A673 (cell line): ENCODE measurements at regions not wholly inside any gene's neighbourhood (a gene's known extent, or its start where the extent isn't known, plus 50 kb on each side); places are given as distances from the start of the nearest gene placed in this dataset.

Source experiments
- BruUV-seq: library from RNA; stranded (reverse); fragments of 400-500 nt; replicated peaks from 2 replicates; lab custom pipeline; 2021; lab: Mats Ljungman, UMichigan
- CTCF ChIA-PET: fragments of 300-600 bp; sonication (Branson Sonifier 250); formaldehyde crosslinking; loops from one replicate; lab custom pipeline; 2022; ENCODE audit warnings: antibody characterized with exemption; lab: Charles Lee
- POLR2A ChIA-PET: fragments of 300-600 bp; sonication (Branson Sonifier 250); formaldehyde crosslinking; loops from one replicate; lab custom pipeline; 2022; ENCODE audit warnings: antibody characterized with exemption; ENCODE audit not compliant: low non-redundant PET; lab: Charles Lee
- DNase-seq: peaks from one replicate; pipeline ENCODE4 v3.0.0-alpha.2; 2015; ENCODE audit warnings: low spot score
- H3K27ac ChIP-seq: fragments of 200-600 bp; sonication (generic); 2 replicates; pipeline ENCODE4 v1.5.1; 2016; ENCODE audit warnings: mixed run types, low read depth, mild to moderate bottlenecking, mixed read lengths, antibody characterized with exemption, low read length; ENCODE audit not compliant: poor library complexity, severe bottlenecking
- H3K27me3 ChIP-seq: fragments of 200-600 bp; sonication (generic); replicated peaks from 2 replicates; pipeline ENCODE4 v1.6.1; 2017; ENCODE audit warnings: mixed run types, low read depth, mild to moderate bottlenecking, mixed read lengths, antibody characterized with exemption, low read length; ENCODE audit not compliant: insufficient read depth, poor library complexity
- H3K36me3 ChIP-seq: fragments of 200-600 bp; sonication (generic); 2 replicates; pipeline ENCODE4 v1.6.1; 2016; ENCODE audit warnings: mixed run types, mild to moderate bottlenecking, mixed read lengths, antibody characterized with exemption, low read length; ENCODE audit not compliant: insufficient read depth, poor library complexity, severe bottlenecking
- H3K4me1 ChIP-seq: fragments of 200-600 bp; sonication (generic); 2 replicates; pipeline ENCODE4 v1.6.1; 2017; ENCODE audit warnings: mixed run types, mild to moderate bottlenecking, mixed read lengths, antibody characterized with exemption, low read length; ENCODE audit not compliant: insufficient read depth, poor library complexity, severe bottlenecking
- H3K4me3 ChIP-seq: fragments of 200-600 bp; sonication (generic); 2 replicates; pipeline ENCODE4 v1.5.1; 2016; ENCODE audit warnings: low read depth, mixed run types, mild to moderate bottlenecking, mixed read lengths, low read length; ENCODE audit not compliant: poor library complexity, severe bottlenecking
- H3K9me3 ChIP-seq: fragments of 200-600 bp; sonication (generic); 2 replicates; pipeline ENCODE4 v1.6.1; 2016; ENCODE audit warnings: mixed run types, low read depth, mild to moderate bottlenecking, mixed read lengths, antibody characterized with exemption, low read length; ENCODE audit not compliant: poor library complexity, severe bottlenecking
- CTCF ChIP-seq: fragments of 300-800, 200-600 bp; sonication (generic); conservative IDR thresholded peaks from 2 replicates; pipeline ENCODE4 v1.5.1; 2017; ENCODE audit warnings: low read depth, mild to moderate bottlenecking, antibody characterized with exemption, low read length, moderate library complexity, mixed read lengths
- EZH2 ChIP-seq: fragments of 200-600 bp; sonication (generic); IDR thresholded peaks from 2 replicates; pipeline ENCODE4 v1.6.1; 2017; ENCODE audit warnings: borderline replicate concordance, low read depth, mild to moderate bottlenecking, mixed read lengths, antibody characterized with exemption, low read length; ENCODE audit not compliant: poor library complexity, severe bottlenecking
- intact Hi-C: fragments of 100-400 bp; cut with micrococcal nuclease; formaldehyde crosslinking; loops from one replicate; pipeline ENCODE4 v1.10.0; 2022; ENCODE audit not compliant: unreplicated experiment

DNA sequence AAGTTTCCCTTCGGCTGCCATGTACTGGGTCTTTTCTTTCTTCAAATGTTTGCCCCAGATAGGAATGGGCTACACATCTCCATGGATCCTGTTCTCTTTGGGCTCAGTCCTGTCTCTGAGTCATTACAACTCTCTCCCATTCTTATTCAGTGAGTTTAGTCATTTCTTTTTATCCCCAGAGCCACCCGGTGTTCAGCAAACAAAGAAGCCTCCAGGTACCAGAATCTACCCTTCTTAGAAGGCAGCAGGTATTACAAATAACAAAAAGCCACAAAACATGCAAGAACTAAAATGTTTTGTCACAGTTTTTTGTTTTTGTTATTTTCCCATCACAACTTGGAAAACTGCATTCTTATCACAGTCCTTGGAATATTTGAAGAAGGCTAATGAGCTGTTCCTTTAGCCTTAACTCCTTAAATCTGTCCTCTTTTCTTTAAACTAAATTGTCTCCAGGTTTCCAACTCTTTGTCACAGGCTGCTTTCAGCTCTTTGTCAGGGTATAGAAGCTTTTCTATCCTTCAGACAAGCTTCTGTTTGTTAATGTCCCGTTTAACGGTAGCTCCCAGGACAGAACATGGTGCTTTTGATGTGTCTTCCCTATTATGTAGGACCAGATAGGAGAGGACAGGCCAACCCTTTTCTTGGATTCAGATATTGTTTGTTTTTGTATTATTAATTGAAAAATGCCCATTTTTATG, 215.5 kb upstream of the HTR2A start:
- Histone ChIP-seq H3K27me3 (peaks cover 24% of the 10 kb centered on the region), H3K4me1 (no peaks in the 10 kb centered on the region), H3K36me3 (no peaks in the 10 kb centered on the region), H3K9me3 (no peaks in the 10 kb centered on the region), H3K27ac (no peak overlapping the region), H3K4me3 (no peak overlapping the region)
- TF ChIP-seq CTCF (no peak), EZH2 (no peak)
- no peak for DNase-seq
- BruUV-seq, result no TSS peak
- CTCF ChIA-PET, result no interaction called here
- intact Hi-C loops, result no loop called here
- POLR2A ChIA-PET, result no interaction called here

DNA sequence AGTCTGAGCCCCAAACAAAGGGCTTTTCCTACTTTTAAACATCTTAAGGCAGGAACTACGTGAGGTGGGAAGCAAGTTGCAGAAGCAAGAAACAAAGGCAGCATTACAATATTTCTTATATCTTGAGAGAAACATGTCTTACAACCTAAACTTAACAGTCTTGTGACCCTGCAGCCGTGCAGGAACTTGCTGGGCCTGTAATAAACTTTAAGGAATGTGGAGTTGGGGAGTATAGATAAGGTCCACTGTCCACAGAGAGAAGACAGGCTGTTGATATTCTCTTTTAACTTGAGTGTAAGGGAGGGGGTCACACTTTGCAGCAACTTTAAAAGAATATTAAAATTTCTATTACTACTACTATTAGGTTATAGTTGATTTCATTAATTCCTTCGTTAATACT, 214.6 kb upstream of the HTR2A start:
- CTCF ChIA-PET, result no interaction called here
- no TSS peak for BruUV-seq
- H3K4me3 ChIP-seq, result no peak overlapping the region
- intact Hi-C loops, result no loop called here
- POLR2A ChIA-PET, result no interaction called here
- H3K27me3 ChIP-seq, result peaks cover 19% of the 10 kb centered on the region
- no peak for DNase-seq
- no peaks in the 10 kb centered on the region for H3K36me3 ChIP-seq
- no peaks in the 10 kb centered on the region for H3K4me1 ChIP-seq
- H3K27ac ChIP-seq, result no peak overlapping the region
- no peaks in the 10 kb centered on the region for H3K9me3 ChIP-seq
- no peak for TF ChIP-seq EZH2
- TF ChIP-seq CTCF, result no peak

DNA sequence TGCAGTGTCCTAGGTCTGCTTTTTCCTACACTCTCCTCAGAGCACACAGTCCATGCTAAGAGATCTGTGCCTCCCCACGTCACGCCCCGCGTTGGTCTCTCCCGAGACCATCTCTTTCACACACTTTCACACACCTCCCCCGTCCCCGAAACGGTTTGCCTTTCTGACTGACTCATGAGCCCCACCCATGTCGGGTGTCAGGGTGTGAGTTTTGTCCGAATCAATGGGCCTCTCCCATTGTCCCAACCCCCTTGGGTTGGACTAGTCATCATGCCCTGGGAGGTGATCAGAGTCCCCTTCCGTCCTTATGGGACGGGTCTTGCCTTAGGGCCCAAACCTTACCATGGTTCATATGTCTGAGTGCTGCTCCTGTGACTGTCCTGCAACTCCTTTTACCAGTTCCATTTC, 214.0 kb upstream of the HTR2A start:
- Histone ChIP-seq H3K9me3 (no peaks in the 10 kb centered on the region), H3K27ac (no peak overlapping the region), H3K4me1 (no peaks in the 10 kb centered on the region), H3K27me3 (peaks cover 13% of the 10 kb centered on the region), H3K4me3 (no peak overlapping the region), H3K36me3 (no peaks in the 10 kb centered on the region)
- ChIA-PET POLR2A (no interaction called here), CTCF (no interaction called here)
- BruUV-seq, result no TSS peak
- intact Hi-C loops, result no loop called here
- TF ChIP-seq CTCF (no peak), EZH2 (no peak)
- DNase-seq, result no peak
